Lower leg skin (tissue), 3 donors: ENCODE measurements at regions not wholly inside any gene's neighbourhood (a gene's known extent, or its start where the extent isn't known, plus 50 kb on each side); places are given as distances from the start of the nearest gene placed in this dataset.

Experiments
- CTCF ChIP-seq, 3 donors: fragments of 450-650 bp; IDR thresholded peaks; one replicate each; pipeline ENCODE4 v1.5.1; 2016; ENCODE audit warnings: antibody characterized with exemption in 3 of 3, mild to moderate bottlenecking in 3 of 3, moderate library complexity in 2 of 3
- POLR2A ChIP-seq, 2 donors: fragments of 450-650 bp; IDR thresholded peaks; one replicate each; pipeline ENCODE4 v1.6.1; 2016 to 2017; ENCODE audit warnings: antibody characterized with exemption in 2 of 2, mild to moderate bottlenecking in 1 of 2, moderate library complexity in 1 of 2

DNA sequence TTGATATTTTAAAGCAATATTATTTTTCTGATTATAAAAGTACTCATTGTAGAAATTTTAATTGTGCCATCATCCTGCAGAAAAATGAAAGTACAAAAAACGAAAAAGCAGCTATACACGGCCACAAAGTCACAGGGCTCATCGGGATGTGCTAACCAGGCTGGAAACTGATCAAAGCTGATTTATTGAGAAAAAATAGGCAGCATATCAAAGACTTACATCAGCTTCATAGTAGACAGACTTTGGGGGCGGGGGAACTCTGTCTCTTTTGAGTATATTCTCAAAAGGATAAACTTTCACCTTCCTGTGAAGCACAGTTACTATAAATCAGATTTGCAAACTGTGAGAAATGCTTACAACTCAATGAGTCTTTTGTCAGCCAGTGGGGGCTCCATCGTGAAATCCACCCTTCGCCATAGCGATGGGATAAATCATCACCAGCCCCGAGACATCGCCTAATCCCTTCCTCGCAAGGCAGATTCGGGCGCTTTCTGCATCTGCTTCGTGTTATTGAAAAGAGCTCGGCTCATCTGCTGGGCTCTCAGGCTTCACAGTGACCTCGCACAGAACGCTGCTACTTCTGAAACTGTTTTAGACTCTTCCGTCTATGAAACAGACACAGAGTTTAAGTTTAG is 69.2 kb upstream of the ERG start:
- TF ChIP-seq CTCF (IDR thresholded peaks at IDR 0.05) (no peak), POLR2A (IDR thresholded peaks at IDR 0.05) (no peak)
